SK-N-SH (cell line): ENCODE measurements at regions not wholly inside any gene's neighbourhood (a gene's known extent, or its start where the extent isn't known, plus 50 kb on each side); places are given as distances from the start of the nearest gene placed in this dataset.

ENCODE experiments used
- CTCF ChIA-PET: fragments of 300-600, 350-600 bp; formaldehyde crosslinking; extraction: SDS; loops from one replicate; lab custom pipeline; 2021; lab: Yijun Ruan, JAX
- POLR2A ChIA-PET: fragments of 350-600 bp; sonication (Branson Sonifier 250); formaldehyde crosslinking; extraction: SDS; loops from one replicate; lab custom pipeline; 2020; ENCODE audit warnings: antibody characterized with exemption, inconsistent platforms; lab: Yijun Ruan, JAX
- DNase-seq: peaks from one replicate; pipeline ENCODE4 v3.0.0; 2012
- H2AFZ ChIP-seq: fragments of 200-600 bp; sonication (generic); 2 replicates; pipeline ENCODE4 v1.8.1; 2016; ENCODE audit warnings: antibody characterized with exemption, mild to moderate bottlenecking, low read depth
- H3F3A ChIP-seq: fragments of 200-600 bp; sonication (generic); replicated peaks from 2 replicates; pipeline ENCODE3; 2016; ENCODE audit warnings: antibody characterized with exemption, mild to moderate bottlenecking; ENCODE audit not compliant: insufficient read depth
- H3K27ac ChIP-seq, 2 experiments: fragments of 200-500 bp in 1 of 2; fragments of 200-600 bp in 1 of 2; sonication (Bioruptor generic) in 1 of 2; sonication (generic), shearing (Covaris generic) in 1 of 2; 2 replicates each; pipeline versions ENCODE4 v1.5.1 to v1.6.1; 2014 to 2016; ENCODE audit warnings: low read depth in 2 of 2, inconsistent platforms in 1 of 2, low read length in 1 of 2, mild to moderate bottlenecking in 1 of 2, mixed read lengths in 1 of 2
- H3K27me3 ChIP-seq: fragments of 200-600 bp; sonication (generic), shearing (Covaris generic); 2 replicates; pipeline ENCODE4 v1.6.1; 2016; ENCODE audit warnings: mixed run types; ENCODE audit not compliant: insufficient read depth
- H3K36me3 ChIP-seq, 2 experiments: fragments of 200-500 bp in 1 of 2; fragments of 200-600 bp in 1 of 2; sonication (Bioruptor generic) in 1 of 2; sonication (generic) in 1 of 2; replicated peaks in 1 of 2; 2 replicates each; pipeline versions ENCODE3 to v1.5.1; 2014 to 2016; ENCODE audit warnings: low read length in 1 of 2, mild to moderate bottlenecking in 1 of 2; ENCODE audit not compliant: insufficient read depth in 2 of 2, control insufficient read depth in 1 of 2
- H3K4me1 ChIP-seq, 2 experiments: fragments of 200-500 bp in 1 of 2; fragments of 200-600 bp in 1 of 2; sonication (Bioruptor generic) in 1 of 2; sonication (generic), shearing (Covaris generic) in 1 of 2; 2 replicates each; pipeline versions ENCODE4 v1.5.1 to v1.6.1; 2014 to 2016; ENCODE audit warnings: low read depth in 1 of 2, low read length in 1 of 2, mixed run types in 1 of 2; ENCODE audit not compliant: insufficient read depth in 2 of 2, control insufficient read depth in 1 of 2
- H3K4me2 ChIP-seq: fragments of 200-600 bp; sonication (generic), shearing (Covaris generic); 2 replicates; pipeline ENCODE4 v1.6.1; 2017; ENCODE audit warnings: mixed run types
- H3K4me3 ChIP-seq, 2 experiments: fragments of 200-500 bp in 1 of 2; fragments of 200-600 bp in 1 of 2; sonication (Bioruptor generic) in 1 of 2; sonication (generic), shearing (Covaris generic) in 1 of 2; 2 replicates each; pipeline versions ENCODE4 v1.5.1 to v1.8.1; 2014 to 2016; ENCODE audit warnings: low read depth in 2 of 2, inconsistent platforms in 1 of 2, low read length in 1 of 2, mild to moderate bottlenecking in 1 of 2, mixed read lengths in 1 of 2, moderate library complexity in 1 of 2
- H3K79me2 ChIP-seq: fragments of 200-600 bp; sonication (generic); 2 replicates; pipeline ENCODE4 v1.8.1; 2017; ENCODE audit warnings: mild to moderate bottlenecking; ENCODE audit not compliant: insufficient read depth
- H3K9ac ChIP-seq: fragments of 200-600 bp; sonication (generic); 2 replicates; pipeline ENCODE4 v1.6.1; 2017; ENCODE audit warnings: mixed run types
- H3K9me2 ChIP-seq: fragments of 200-600 bp; sonication (generic); 2 replicates; pipeline ENCODE4 v1.6.1; 2017; ENCODE audit warnings: mixed run types
- H3K9me3 ChIP-seq: fragments of 200-600 bp; sonication (generic); 2 replicates; pipeline ENCODE4 v1.6.1; 2017; ENCODE audit warnings: mixed run types, mild to moderate bottlenecking, moderate library complexity
- H4K20me1 ChIP-seq: fragments of 200-600 bp; sonication (generic); 2 replicates; pipeline ENCODE4 v1.6.1; 2017; ENCODE audit warnings: mild to moderate bottlenecking, mixed run types; ENCODE audit not compliant: insufficient read depth
- EP300 ChIP-seq, 2 experiments: IDR thresholded peaks; 2 replicates each; pipeline versions ENCODE4 v1.4.0 to v1.6.1; 2012; ENCODE audit warnings: borderline replicate concordance in 1 of 2, low read depth in 1 of 2, low read length in 1 of 2
- FOXM1 ChIP-seq: IDR thresholded peaks from 2 replicates; pipeline ENCODE4 v1.4.0; 2012; ENCODE audit warnings: low read depth, mild to moderate bottlenecking
- GABPA ChIP-seq: IDR thresholded peaks from 2 replicates; pipeline ENCODE4 v1.4.0; 2012; ENCODE audit warnings: low read depth, mild to moderate bottlenecking
- GATA2 ChIP-seq: sonication (generic); formaldehyde crosslinking; IDR thresholded peaks from 2 replicates; pipeline ENCODE4 v1.5.0; 2020; ENCODE audit warnings: mild to moderate bottlenecking, missing genetic modification reagents
- JUND ChIP-seq: IDR thresholded peaks from 2 replicates; pipeline ENCODE4 v1.4.0; 2012
- MXI1 ChIP-seq: IDR thresholded peaks from 2 replicates; pipeline ENCODE4 v1.6.1; 2012; ENCODE audit warnings: mild to moderate bottlenecking, low read depth, low read length, improper control_type of control experiment
- NFIC ChIP-seq: IDR thresholded peaks from 2 replicates; pipeline ENCODE4 v1.4.0; 2012; ENCODE audit warnings: borderline replicate concordance
- POLR2AphosphoS5 ChIP-seq: IDR thresholded peaks from 2 replicates; pipeline ENCODE4 v1.6.1; 2012; ENCODE audit warnings: low read depth, low read length
- RAD21 ChIP-seq: IDR thresholded peaks from 2 replicates; pipeline ENCODE4 v1.6.1; 2012; ENCODE audit warnings: mild to moderate bottlenecking, low read length
- REST ChIP-seq: IDR thresholded peaks from 2 replicates; pipeline ENCODE4 v1.6.1; 2012; ENCODE audit warnings: mild to moderate bottlenecking, low read depth, low read length, moderate library complexity
- SIN3A ChIP-seq: IDR thresholded peaks from 2 replicates; pipeline ENCODE4 v1.6.1; 2012; ENCODE audit warnings: low read depth, mild to moderate bottlenecking, low read length, moderate library complexity, borderline replicate concordance
- TEAD4 ChIP-seq: IDR thresholded peaks from 2 replicates; pipeline ENCODE4 v1.4.0; 2012; ENCODE audit warnings: mild to moderate bottlenecking, borderline replicate concordance; ENCODE audit not compliant: insufficient read depth
- USF1 ChIP-seq: IDR thresholded peaks from 2 replicates; pipeline ENCODE4 v1.4.0; 2012; ENCODE audit warnings: low read depth, borderline replicate concordance
- USF2 ChIP-seq: fragments of 150-350 bp; IDR thresholded peaks from 2 replicates; pipeline ENCODE4 v1.6.1; 2017; ENCODE audit warnings: antibody characterized with exemption, low read length, low read depth, borderline replicate concordance
- YY1 ChIP-seq: IDR thresholded peaks from 2 replicates; pipeline ENCODE4 v1.4.0; 2012; ENCODE audit warnings: low read depth, mild to moderate bottlenecking
- WGBS: methylation state at CpG from one replicate; pipeline ENCODE4 v1.1.6; 2017; ENCODE audit warnings: low lambda C conversion rate; 5-methylcytosine and 5-hydroxymethylcytosine counted together

DNA sequence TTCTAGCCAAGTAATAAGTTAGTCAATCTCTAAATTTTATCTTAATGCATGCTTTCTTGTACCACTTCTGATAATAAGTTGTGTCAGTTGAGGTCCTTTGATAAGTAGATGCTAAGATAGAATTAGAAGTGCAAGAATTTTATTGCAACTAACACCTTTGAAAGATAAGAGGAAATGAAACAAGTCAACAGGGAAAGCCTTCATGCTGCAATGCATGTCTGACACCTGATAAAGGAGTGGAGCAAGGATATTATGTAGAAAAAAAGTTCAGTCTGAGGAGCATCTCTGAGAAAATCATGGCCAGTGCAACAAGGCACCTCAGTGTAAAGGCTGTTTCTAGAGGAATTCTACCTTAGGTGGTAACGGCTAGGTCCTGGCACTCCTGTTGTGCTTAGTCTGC, 210.7 kb upstream of the PPP1R2C start:
- Histone ChIP-seq H3K9me3 (no peaks in the 10 kb centered on the region), H4K20me1 (no peaks in the 10 kb centered on the region), H3K4me2 (no peak overlapping the region), H3K9me2 (no peaks in the 10 kb centered on the region), H2AFZ (no peak overlapping the region), H3K36me3 (no peaks in the 10 kb centered on the region), H3K27me3 (no peaks in the 10 kb centered on the region), H3K9ac (no peak overlapping the region), H3K27ac (no peak overlapping the region), H3K4me3 (no peak overlapping the region), H3K79me2 (no peaks in the 10 kb centered on the region), H3K4me1 (no peaks in the 10 kb centered on the region), H3F3A (no peaks in the 10 kb centered on the region)
- no peak for DNase-seq
- CTCF ChIA-PET: no interaction called here
- 13% methylated on average over 1 of the region's 1 CpG for WGBS
- POLR2A ChIA-PET: no interaction called here
- no peak for TF ChIP-seq MXI1
- TF ChIP-seq NFIC: no peak
- TF ChIP-seq USF1: no peak
- TF ChIP-seq GABPA: no peak
- no peak for TF ChIP-seq JUND
- no peak for TF ChIP-seq SIN3A
- no peak for TF ChIP-seq USF2
- TF ChIP-seq RAD21: no peak
- TF ChIP-seq FOXM1: no peak

DNA sequence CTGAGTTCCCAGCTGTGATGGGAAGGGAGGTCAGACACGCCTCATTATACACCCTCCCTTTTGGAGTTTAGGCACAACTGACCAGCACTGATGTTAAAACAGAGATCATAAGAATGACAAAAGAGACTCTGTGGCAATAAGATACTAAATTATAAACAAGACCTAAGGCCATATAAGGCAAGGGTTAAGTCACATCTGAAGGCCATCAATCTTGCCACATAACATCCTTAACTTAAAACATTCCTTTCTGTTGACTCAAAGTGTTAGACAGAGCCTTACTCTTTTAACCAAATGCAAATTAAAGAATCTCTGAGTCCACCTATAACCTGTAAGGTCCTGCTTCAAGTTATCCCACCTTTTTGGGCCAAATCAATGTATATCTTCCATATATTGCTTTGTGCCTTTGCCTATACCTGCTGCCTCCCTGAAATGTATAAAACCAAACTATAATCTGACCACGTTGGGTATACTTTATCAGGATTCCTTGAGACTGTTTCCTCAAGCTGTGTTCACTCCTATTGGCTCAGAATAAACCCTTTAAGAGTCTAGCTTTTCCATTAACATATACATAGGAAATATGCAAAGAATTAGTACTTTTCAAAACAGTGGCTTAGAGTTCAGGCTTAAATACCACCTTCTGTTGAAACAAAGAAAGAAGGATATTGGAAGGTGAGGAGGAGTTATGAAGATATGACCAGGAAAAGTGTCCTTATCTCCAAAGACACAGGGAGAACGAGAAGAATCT, 214.4 kb upstream of the PPP1R2C start:
- no peaks in the 10 kb centered on the region for H3K36me3 ChIP-seq
- ChIA-PET CTCF (no interaction called here), POLR2A (no interaction called here)
- no peak overlapping the region for H3K4me3 ChIP-seq
- no peak overlapping the region for H3K4me2 ChIP-seq
- no peaks in the 10 kb centered on the region for H3K79me2 ChIP-seq
- no peaks in the 10 kb centered on the region for H3K9me3 ChIP-seq
- no peak overlapping the region for H3K9ac ChIP-seq
- 11% methylated on average over 3 of the region's 3 CpGs for WGBS
- no peak overlapping the region for H2AFZ ChIP-seq
- H3K9me2 ChIP-seq: no peaks in the 10 kb centered on the region
- no peaks in the 10 kb centered on the region for H3K4me1 ChIP-seq
- no peak for DNase-seq
- no peak for TF ChIP-seq GABPA
- no peak for TF ChIP-seq EP300 (IDR thresholded peaks at IDR 0.05; ENCODE audit: borderline replicate concordance in 1 of 2, low read depth in 1 of 2, low read length in 1 of 2)
- no peak for TF ChIP-seq TEAD4
- no peak for TF ChIP-seq REST
- TF ChIP-seq YY1: no peak
- TF ChIP-seq GATA2 (CRISPR knock-in tag): no peak
- TF ChIP-seq NFIC: no peak
- no peak for TF ChIP-seq POLR2AphosphoS5
- TF ChIP-seq JUND: no peak
- no peak overlapping the region for H3K27ac ChIP-seq
- H3K27me3 ChIP-seq: no peaks in the 10 kb centered on the region
- H3F3A ChIP-seq: no peaks in the 10 kb centered on the region
- no peaks in the 10 kb centered on the region for H4K20me1 ChIP-seq
